NB4 (cell line): ENCODE measurements at regions not wholly inside any gene's neighbourhood (a gene's known extent, or its start where the extent isn't known, plus 50 kb on each side); places are given as distances from the start of the nearest gene placed in this dataset.

Experiments
- CTCF ChIP-seq: IDR thresholded peaks from one replicate; pipeline ENCODE4 v1.5.1; 2012; ENCODE audit warnings: low read depth, low read length
- MAX ChIP-seq: IDR thresholded peaks from 2 replicates; pipeline ENCODE4 v1.6.1; 2011; ENCODE audit warnings: low read depth, low read length
- MYC ChIP-seq: IDR thresholded peaks from 2 replicates; pipeline ENCODE4 v1.6.1; 2011; ENCODE audit warnings: low read depth, low read length
- POLR2A ChIP-seq: IDR thresholded peaks from 2 replicates; pipeline ENCODE4 v1.6.1; 2011; ENCODE audit warnings: mild to moderate bottlenecking; ENCODE audit not compliant: insufficient read length; ENCODE audit errors: extremely low read depth

GRCh38 chr9:10930081-10930480 lies 317.3 kb upstream of the PTPRD start:
- no peak for TF ChIP-seq CTCF
- no peak for TF ChIP-seq POLR2A
- TF ChIP-seq MAX, result no peak
- TF ChIP-seq MYC, result no peak
